ENCODE measurements at regions not wholly inside any gene's neighbourhood (a gene's known extent, or its start where the extent isn't known, plus 50 kb on each side); places are given as distances from the start of the nearest gene placed in this dataset.

- Histone ChIP-seq H3K27me3 (ENCODE audit: insufficient read depth, low read length) (no peaks in the 10 kb centered on the region), H3K36me3 (ENCODE audit: insufficient read depth, low read length) (no peaks in the 10 kb centered on the region), H2AFZ (ENCODE audit: low read length) (no peak overlapping the region), H3K9me3 (ENCODE audit: low read length) (no peaks in the 10 kb centered on the region), H3K9me2 (ENCODE audit: low read depth, low read length) (no peaks in the 10 kb centered on the region), H3K4me2 (ENCODE audit: low read length) (no peak overlapping the region), H3K79me2 (ENCODE audit: insufficient read depth, low read length) (no peaks in the 10 kb centered on the region), H4K20me1 (ENCODE audit: insufficient read depth, low read length) (no peaks in the 10 kb centered on the region), H3F3A (ENCODE audit: insufficient read depth, low read length) (no peaks in the 10 kb centered on the region), H3K9ac (ENCODE audit: low read length) (no peak overlapping the region), H3K27ac (ENCODE audit: low read depth, low read length, poor library complexity, severe bottlenecking) (no peak overlapping the region), H3K4me3 (ENCODE audit: low read depth, low read length, poor library complexity, severe bottlenecking) (no peak overlapping the region), H3K4me1 (ENCODE audit: insufficient read depth, low read length, severe bottlenecking) (peaks cover 15% of the 10 kb centered on the region)
- TF ChIP-seq EZH2 (IDR thresholded peaks at IDR 0.05; ENCODE audit: borderline replicate concordance, low read length): no peak
- TF ChIP-seq, protein P1, sequence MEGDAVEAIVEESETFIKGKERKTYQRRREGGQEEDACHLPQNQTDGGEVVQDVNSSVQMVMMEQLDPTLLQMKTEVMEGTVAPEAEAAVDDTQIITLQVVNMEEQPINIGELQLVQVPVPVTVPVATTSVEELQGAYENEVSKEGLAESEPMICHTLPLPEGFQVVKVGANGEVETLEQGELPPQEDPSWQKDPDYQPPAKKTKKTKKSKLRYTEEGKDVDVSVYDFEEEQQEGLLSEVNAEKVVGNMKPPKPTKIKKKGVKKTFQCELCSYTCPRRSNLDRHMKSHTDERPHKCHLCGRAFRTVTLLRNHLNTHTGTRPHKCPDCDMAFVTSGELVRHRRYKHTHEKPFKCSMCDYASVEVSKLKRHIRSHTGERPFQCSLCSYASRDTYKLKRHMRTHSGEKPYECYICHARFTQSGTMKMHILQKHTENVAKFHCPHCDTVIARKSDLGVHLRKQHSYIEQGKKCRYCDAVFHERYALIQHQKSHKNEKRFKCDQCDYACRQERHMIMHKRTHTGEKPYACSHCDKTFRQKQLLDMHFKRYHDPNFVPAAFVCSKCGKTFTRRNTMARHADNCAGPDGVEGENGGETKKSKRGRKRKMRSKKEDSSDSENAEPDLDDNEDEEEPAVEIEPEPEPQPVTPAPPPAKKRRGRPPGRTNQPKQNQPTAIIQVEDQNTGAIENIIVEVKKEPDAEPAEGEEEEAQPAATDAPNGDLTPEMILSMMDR (IDR thresholded peaks at IDR 0.05; ENCODE audit: low read length): no peak
Observed at GRCh38 chr3:106628407-106628806, 748.8 kb upstream of the CCDC54 start.

DNA sequence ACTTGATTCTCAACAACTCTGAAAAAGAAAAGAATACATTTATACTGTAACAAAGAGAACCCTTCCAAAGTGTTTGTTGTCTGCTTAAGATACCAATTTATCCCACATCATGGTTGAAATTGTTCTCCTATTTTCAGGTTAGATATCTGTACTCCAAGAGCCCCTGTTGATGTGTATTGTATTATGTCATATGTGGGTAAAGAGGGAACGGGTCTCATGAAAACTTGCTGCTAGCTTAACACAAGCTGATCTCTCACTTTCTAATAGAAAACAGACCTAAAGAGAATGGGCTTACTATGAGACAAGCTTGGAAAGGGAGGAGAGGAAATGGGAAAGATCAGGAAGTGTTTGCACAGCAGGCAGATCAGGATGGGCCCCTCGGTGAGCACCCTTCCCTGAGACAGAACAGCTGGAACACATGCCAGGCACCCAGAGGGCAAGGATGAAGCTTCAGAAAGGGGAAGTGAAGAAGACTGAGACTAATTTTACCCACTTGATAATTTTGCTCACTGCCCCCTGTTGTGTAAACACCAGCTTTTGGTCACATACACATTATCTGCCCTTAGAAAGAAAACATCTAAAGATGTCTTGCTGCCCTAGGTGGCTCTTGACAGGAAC, 747.9 kb upstream of the CCDC54 start:
- Histone ChIP-seq H3K27me3 (ENCODE audit: insufficient read depth, low read length) (no peaks in the 10 kb centered on the region), H3K9ac (ENCODE audit: low read length) (no peak overlapping the region), H3K4me1 (ENCODE audit: insufficient read depth, low read length, severe bottlenecking) (peaks cover 15% of the 10 kb centered on the region), H3K27ac (ENCODE audit: low read depth, low read length, poor library complexity, severe bottlenecking) (peak overlapping the region; percentile 20), H3F3A (ENCODE audit: insufficient read depth, low read length) (no peaks in the 10 kb centered on the region), H3K9me3 (ENCODE audit: low read length) (no peaks in the 10 kb centered on the region), H3K79me2 (ENCODE audit: insufficient read depth, low read length) (no peaks in the 10 kb centered on the region), H4K20me1 (ENCODE audit: insufficient read depth, low read length) (no peaks in the 10 kb centered on the region), H3K9me2 (ENCODE audit: low read depth, low read length) (no peaks in the 10 kb centered on the region), H3K4me3 (ENCODE audit: low read depth, low read length, poor library complexity, severe bottlenecking) (no peak overlapping the region), H3K36me3 (ENCODE audit: insufficient read depth, low read length) (no peaks in the 10 kb centered on the region), H3K4me2 (ENCODE audit: low read length) (no peak overlapping the region), H2AFZ (ENCODE audit: low read length) (no peak overlapping the region)
- TF ChIP-seq EZH2 (IDR thresholded peaks at IDR 0.05; ENCODE audit: borderline replicate concordance, low read length): no peak
- TF ChIP-seq, protein P1 (IDR thresholded peaks at IDR 0.05; ENCODE audit: low read length): no peak

DNA sequence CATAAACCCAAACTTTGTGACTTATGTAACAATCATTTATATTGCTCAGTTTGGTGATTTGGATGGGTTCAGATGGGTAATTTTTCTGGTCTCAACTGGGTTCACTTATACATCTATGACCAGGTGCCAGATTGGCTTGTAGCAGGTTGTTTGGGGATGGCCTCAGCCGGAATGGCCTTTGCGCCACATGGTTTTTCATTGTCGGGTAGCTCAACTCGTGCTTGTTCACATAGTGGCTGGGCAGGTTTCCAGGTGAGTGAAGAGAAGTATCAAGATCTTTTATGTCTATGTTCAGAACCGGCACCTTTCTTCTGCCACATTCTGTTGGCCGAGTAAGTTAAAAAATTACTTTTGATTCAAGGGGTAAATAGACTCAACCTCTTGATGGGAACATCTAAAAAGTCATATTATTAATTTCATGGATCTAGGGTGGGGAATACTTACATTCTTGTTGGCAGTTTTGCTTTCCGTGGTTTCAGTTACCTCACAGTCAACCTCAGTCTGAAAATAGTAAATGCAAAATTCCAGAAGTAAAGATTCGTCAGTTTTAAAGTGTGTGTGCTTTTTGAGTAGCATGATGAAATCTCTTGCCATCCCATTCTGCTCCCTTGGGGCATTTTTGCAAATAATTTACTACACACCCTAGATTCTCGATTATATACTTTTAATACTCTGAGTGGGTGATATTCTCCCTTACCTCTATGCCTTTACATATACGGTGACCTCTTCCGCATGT, 745.7 kb upstream of the CCDC54 start:
- H3K4me1 ChIP-seq (ENCODE audit: insufficient read depth, low read length, severe bottlenecking): peaks cover 15% of the 10 kb centered on the region
- H3K79me2 ChIP-seq (ENCODE audit: insufficient read depth, low read length): no peaks in the 10 kb centered on the region
- H3F3A ChIP-seq (ENCODE audit: insufficient read depth, low read length): no peaks in the 10 kb centered on the region
- H2AFZ ChIP-seq (ENCODE audit: low read length): no peak overlapping the region
- H3K27ac ChIP-seq (ENCODE audit: low read depth, low read length, poor library complexity, severe bottlenecking): no peak overlapping the region
- TF ChIP-seq EZH2 (IDR thresholded peaks at IDR 0.05; ENCODE audit: borderline replicate concordance, low read length): no peak
- TF ChIP-seq, protein P1 (IDR thresholded peaks at IDR 0.05; ENCODE audit: low read length): no peak
- H3K27me3 ChIP-seq (ENCODE audit: insufficient read depth, low read length): no peaks in the 10 kb centered on the region
- H3K4me2 ChIP-seq (ENCODE audit: low read length): no peak overlapping the region
- no peak overlapping the region for H3K4me3 ChIP-seq (ENCODE audit: low read depth, low read length, poor library complexity, severe bottlenecking)
- H3K9me2 ChIP-seq (ENCODE audit: low read depth, low read length): no peaks in the 10 kb centered on the region
- no peaks in the 10 kb centered on the region for H3K9me3 ChIP-seq (ENCODE audit: low read length)
- no peaks in the 10 kb centered on the region for H3K36me3 ChIP-seq (ENCODE audit: insufficient read depth, low read length)
- no peak overlapping the region for H3K9ac ChIP-seq (ENCODE audit: low read length)
- H4K20me1 ChIP-seq (ENCODE audit: insufficient read depth, low read length): no peaks in the 10 kb centered on the region

All from OCI-LY1 (cell line).